ENCODE measurements at regions not wholly inside any gene's neighbourhood (a gene's known extent, or its start where the extent isn't known, plus 50 kb on each side); places are given as distances from the start of the nearest gene placed in this dataset.

DNA sequence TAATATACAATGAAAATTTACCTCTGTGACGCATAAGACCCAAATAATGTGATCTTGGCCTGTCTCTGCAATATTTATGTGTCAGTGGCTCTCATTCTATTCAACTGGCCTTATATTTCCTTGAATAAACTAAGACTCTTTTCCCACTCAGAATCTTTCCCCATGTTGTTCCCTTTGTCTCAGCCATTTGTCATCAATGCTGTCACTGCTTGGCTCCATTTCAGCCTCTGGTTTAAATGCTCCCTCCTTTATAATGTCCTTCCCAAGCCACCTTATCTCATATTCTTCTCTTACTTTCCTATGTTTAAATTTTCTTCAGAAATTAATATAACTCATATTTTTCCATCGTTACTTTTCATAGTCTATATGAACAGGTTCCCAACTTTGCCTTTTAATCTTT, 158.3 kb upstream of the DTNA start:
- H3K36me3 ChIP-seq = no peaks in the 10 kb centered on the region
- H3K9me3 ChIP-seq = no peaks in the 10 kb centered on the region

DNA sequence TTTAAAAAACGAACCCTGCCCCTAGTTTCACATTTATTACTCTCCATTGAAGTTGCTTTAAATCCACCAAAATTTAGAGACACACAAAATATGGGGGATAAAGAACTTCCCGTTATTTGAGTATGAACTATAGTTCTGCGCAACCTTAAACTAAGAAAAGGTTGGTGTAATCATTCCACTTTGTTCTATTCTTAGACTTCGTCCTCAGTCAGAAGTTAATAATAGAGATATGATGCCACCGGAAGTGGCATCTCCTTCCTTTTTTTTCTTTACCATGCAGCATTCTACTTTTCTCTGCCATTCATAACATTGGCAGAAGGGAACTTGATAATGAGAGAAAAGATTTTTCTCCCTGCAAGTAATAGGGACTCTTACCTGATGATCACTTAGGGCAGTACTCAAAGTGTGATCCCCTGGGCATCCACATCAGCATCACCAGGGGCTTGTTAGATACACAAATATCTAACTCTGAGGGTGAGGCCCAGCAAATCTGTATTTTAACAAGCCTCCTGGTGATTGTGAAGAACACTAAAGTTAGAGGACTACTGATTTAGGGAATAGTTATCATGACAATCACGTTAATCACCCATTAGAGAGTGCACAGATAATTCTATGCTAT, 147.7 kb upstream of the DTNA start:
- no peaks in the 10 kb centered on the region for H3K9me3 ChIP-seq
- no peaks in the 10 kb centered on the region for H3K27me3 ChIP-seq
- no peaks in the 10 kb centered on the region for H3K36me3 ChIP-seq
- no peak overlapping the region for H3K27ac ChIP-seq
- TF ChIP-seq, protein P1, sequence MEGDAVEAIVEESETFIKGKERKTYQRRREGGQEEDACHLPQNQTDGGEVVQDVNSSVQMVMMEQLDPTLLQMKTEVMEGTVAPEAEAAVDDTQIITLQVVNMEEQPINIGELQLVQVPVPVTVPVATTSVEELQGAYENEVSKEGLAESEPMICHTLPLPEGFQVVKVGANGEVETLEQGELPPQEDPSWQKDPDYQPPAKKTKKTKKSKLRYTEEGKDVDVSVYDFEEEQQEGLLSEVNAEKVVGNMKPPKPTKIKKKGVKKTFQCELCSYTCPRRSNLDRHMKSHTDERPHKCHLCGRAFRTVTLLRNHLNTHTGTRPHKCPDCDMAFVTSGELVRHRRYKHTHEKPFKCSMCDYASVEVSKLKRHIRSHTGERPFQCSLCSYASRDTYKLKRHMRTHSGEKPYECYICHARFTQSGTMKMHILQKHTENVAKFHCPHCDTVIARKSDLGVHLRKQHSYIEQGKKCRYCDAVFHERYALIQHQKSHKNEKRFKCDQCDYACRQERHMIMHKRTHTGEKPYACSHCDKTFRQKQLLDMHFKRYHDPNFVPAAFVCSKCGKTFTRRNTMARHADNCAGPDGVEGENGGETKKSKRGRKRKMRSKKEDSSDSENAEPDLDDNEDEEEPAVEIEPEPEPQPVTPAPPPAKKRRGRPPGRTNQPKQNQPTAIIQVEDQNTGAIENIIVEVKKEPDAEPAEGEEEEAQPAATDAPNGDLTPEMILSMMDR (IDR thresholded peaks at IDR 0.05) = no peak
- H3K4me1 ChIP-seq = no peaks in the 10 kb centered on the region
- peak; percentile 17 for ATAC-seq
- no peak overlapping the region for H3K4me3 ChIP-seq
- no peak for DNase-seq
- intact Hi-C loops (cut with DNase I) = no loop called here

More for the DNA sequence above, 158.3 kb upstream of the DTNA start:
- no peak overlapping the region for H3K4me3 ChIP-seq
- H3K27ac ChIP-seq = no peak overlapping the region
- no peaks in the 10 kb centered on the region for H3K4me1 ChIP-seq
- TF ChIP-seq, protein P1 (IDR thresholded peaks at IDR 0.05) = no peak
- ATAC-seq = no peak
- DNase-seq = no peak
- no peaks in the 10 kb centered on the region for H3K27me3 ChIP-seq
- intact Hi-C loops (cut with DNase I) = no loop called here

DNA sequence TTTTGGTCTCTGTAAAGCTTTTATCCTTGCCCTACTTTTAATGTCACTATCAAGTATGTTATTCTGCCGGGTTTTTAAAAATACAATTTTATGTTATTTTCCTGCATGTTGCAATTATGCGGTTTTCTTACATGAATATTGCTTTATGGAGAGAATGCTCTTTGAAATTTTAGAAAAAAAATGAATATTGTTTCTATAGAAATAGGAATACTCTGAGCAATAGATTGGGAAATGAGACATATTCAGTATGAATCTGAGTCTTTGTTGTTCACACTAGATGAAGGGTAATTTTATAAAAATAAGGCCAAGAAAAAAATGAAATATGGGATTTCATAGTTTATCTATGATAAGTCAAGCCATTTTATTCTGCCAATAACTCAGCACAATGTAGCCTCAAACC, 142.2 kb upstream of the DTNA start:
- Histone ChIP-seq H3K4me1 (no peaks in the 10 kb centered on the region), H3K36me3 (no peaks in the 10 kb centered on the region), H3K4me3 (no peak overlapping the region), H3K9me3 (no peaks in the 10 kb centered on the region), H3K27ac (no peak overlapping the region), H3K27me3 (no peaks in the 10 kb centered on the region)
- intact Hi-C loops (cut with DNase I) = no loop called here
- TF ChIP-seq, protein P1 (IDR thresholded peaks at IDR 0.05) = no peak
- no peak for DNase-seq
- no peak for ATAC-seq

DNA sequence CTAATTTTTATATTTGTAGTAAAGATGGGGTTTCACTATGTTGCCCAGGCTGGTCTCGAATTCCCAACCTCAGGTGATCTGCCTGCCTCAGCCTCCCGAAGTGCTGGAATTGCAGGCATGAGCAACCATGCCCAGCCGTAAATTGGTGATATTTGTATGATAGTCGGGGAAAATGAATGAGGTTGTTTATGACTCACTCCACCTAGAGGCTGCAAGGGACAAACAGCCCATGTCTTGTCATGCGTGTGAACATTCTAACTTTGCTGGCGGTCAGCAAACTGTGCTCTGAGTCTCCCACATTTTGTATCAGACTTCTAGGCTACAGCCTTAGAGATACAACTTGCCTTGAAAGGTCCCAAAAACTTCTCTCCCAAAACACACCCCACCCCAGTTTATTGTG, 133.5 kb upstream of the DTNA start:
- Histone ChIP-seq H3K27me3 (no peaks in the 10 kb centered on the region), H3K4me3 (no peak overlapping the region), H3K9me3 (no peaks in the 10 kb centered on the region), H3K36me3 (no peaks in the 10 kb centered on the region), H3K27ac (no peak overlapping the region), H3K4me1 (no peaks in the 10 kb centered on the region)
- TF ChIP-seq, protein P1 (IDR thresholded peaks at IDR 0.05) = no peak
- ATAC-seq = no peak
- DNase-seq = no peak
- intact Hi-C loops (cut with DNase I) = no loop called here

DNA sequence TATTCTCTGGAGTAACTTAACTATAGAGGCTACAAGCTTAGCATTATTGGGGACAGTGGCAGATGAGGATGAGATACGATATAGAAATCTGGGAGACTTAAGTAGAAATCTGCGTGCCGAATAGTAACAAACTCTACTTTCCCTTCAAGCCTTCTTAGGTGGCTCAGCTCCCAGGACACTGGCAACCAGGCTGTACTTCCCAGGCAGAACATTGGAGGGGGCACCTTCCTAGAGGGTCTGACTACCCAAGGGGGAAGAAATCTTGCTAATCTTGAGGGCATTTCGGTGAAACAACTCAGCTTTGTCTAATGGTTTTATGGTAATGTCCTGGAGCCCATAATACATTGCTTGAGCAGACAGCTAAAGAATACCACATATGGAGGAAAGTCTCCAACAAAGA, 126.2 kb upstream of the DTNA start:
- no peak for DNase-seq
- no peaks in the 10 kb centered on the region for H3K4me1 ChIP-seq
- no peaks in the 10 kb centered on the region for H3K9me3 ChIP-seq
- no peaks in the 10 kb centered on the region for H3K36me3 ChIP-seq
- no peak overlapping the region for H3K4me3 ChIP-seq
- no peak overlapping the region for H3K27ac ChIP-seq
- TF ChIP-seq, protein P1 (IDR thresholded peaks at IDR 0.05) = no peak
- ATAC-seq = no peak
- intact Hi-C loops (cut with DNase I) = no loop called here
- H3K27me3 ChIP-seq = no peaks in the 10 kb centered on the region

DNA sequence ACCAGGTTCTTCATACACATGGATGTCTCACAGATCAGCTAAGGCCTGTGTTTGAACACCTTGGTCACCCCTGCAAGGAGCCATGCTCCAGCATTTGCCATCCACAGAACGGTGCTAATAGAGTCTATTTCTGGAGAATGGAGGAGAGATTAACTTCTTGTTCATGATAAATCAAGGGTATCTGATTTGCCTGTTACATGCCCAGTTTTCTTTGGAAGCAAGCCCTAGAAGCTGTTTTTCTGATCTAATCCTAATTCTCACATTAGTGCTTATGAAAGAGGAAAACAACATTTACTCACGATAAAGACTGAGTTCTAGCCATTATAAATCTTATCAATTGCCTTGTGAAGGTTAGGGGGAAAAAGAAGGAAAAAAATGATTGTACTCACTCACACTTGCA, 119.6 kb upstream of the DTNA start:
- Histone ChIP-seq H3K4me3 (no peak overlapping the region), H3K36me3 (no peaks in the 10 kb centered on the region), H3K27me3 (no peaks in the 10 kb centered on the region), H3K9me3 (no peaks in the 10 kb centered on the region), H3K27ac (no peak overlapping the region), H3K4me1 (no peaks in the 10 kb centered on the region)
- TF ChIP-seq, protein P1 (IDR thresholded peaks at IDR 0.05) = no peak
- DNase-seq = no peak
- no peak for ATAC-seq
- intact Hi-C loops (cut with DNase I) = no loop called here

All from upper lobe of right lung (tissue), 1 donor.